NCI-H1930 (cell line): ENCODE measurements at regions not wholly inside any gene's neighbourhood (a gene's known extent, or its start where the extent isn't known, plus 50 kb on each side); places are given as distances from the start of the nearest gene placed in this dataset.
A peak's percentile ranks its signal among the peaks of the same experiment; 100 is the strongest.

Experiments
- DNase-seq, 2 experiments: peaks; one replicate each; lab custom pipeline; 2025; lab: John Stamatoyannopoulos, UW

- DNase-seq: no peak
Observed at GRCh38 chr10:120282846-120283492, 174.1 kb upstream of the PLPP4 start.

DNA sequence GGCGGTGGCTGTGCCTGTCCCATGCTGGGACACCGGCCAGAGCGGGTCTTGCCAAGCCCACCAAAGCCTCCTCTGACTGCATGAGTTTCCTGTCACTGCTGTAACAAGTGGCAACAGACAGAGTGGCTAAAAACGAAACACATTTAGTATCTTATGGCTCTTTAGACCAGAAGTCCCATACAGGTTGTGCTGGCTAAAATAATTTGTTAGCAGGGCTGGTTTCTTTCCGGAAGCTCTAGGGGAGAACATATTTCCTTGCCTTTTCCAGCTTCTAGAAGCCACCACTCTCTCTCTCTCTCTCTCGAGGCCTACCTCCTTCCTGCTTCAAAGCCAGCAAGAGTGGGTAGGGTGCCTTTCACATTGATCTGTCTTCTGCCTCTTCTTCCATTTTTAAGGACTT lies 171.6 kb upstream of the PLPP4 start:
- DNase-seq: no peak

DNA sequence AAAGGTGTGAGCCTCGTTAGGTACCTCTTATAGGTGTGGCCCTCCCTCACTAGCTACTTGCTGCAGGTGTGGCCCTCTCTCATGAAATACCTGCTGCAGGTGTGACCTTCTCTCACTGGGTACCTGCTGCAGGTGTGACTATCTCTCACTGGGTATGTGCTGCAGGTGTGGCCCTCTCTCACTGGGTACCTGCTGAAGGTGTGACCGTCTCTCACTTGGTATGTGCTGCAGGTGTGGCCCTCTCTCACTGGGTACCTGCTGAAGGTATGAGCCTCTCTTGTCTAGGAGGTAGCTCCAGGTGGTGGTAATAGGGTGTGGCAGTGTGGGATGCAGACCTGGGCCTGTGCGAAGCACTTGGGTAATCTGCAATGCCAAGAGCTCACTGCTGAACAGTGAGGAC lies 170.7 kb upstream of the PLPP4 start:
- no peak for DNase-seq

DNA sequence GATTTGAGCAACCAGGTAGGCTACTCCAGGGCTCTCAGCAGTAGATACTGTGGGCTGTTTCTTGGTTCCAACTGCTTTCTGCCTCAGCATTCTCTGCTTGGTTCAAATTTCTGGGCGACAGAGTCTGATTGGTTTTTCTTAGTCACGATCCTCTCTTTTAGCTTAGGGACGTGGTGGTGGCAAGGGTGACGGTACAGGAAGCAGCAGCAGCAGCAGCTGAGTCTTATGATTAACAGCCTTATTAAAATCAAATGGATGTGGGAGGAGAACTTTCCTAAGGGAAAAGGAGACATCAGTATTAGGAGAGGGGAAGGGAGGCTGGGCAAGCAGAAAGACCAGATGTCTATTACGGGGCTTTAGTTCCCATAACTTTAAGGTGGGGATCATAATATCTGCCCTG lies 156.5 kb upstream of the PLPP4 start:
- DNase-seq: no peak

DNA sequence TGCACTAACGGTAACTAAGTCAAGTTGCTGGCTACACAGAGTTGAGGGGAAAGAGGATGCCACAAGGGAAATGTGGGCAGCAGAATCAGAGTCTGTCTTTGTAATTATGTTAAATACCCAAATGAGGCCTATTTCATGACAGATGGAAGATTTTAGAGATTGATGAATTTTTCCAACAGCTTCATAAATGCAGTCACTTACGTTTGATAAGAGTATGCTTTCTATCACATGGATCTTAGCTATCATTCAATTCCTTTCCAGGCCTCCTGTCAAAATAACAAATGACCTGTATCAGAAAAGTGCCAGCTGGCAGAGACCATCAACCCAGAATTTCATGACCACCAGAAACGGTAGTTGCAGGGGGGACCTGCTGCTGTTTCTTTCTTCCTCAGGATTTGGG lies 148.4 kb upstream of the PLPP4 start:
- DNase-seq: no peak

- DNase-seq: no peak
Observed at GRCh38 chr10:120313715-120314114, 143.3 kb upstream of the PLPP4 start.

DNA sequence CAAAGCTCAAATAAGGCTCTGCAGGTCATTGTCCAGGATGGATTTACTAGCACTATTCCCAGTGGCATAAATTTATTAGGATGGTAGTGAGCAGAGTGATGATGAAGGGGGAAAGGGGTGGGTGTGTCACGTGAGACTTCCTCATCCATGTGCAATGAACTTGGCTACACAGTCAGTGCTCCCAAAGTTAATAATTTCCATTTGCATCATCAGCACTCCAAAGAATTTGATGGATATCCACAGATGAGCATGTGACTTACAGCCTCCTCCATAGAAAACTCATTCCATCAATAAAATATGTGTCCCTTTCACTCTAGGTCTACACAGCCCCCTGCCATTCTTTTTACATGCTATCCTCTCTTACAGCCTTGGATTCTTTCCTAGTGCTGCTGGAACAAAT lies 142.6 kb upstream of the PLPP4 start:
- no peak for DNase-seq

- no peak for DNase-seq
Observed at GRCh38 chr10:120318862-120319261, 138.2 kb upstream of the PLPP4 start.

- no peak for DNase-seq
Observed at GRCh38 chr10:120327675-120328074, 129.4 kb upstream of the PLPP4 start.

- DNase-seq: no peak
Observed at GRCh38 chr10:120328647-120329046, 128.4 kb upstream of the PLPP4 start.

GRCh38 chr10:120335553-120335952 lies 121.5 kb upstream of the PLPP4 start:
- DNase-seq: no peak

GRCh38 chr10:120336306-120336910 lies 120.6 kb upstream of the PLPP4 start:
- no peak for DNase-seq

DNA sequence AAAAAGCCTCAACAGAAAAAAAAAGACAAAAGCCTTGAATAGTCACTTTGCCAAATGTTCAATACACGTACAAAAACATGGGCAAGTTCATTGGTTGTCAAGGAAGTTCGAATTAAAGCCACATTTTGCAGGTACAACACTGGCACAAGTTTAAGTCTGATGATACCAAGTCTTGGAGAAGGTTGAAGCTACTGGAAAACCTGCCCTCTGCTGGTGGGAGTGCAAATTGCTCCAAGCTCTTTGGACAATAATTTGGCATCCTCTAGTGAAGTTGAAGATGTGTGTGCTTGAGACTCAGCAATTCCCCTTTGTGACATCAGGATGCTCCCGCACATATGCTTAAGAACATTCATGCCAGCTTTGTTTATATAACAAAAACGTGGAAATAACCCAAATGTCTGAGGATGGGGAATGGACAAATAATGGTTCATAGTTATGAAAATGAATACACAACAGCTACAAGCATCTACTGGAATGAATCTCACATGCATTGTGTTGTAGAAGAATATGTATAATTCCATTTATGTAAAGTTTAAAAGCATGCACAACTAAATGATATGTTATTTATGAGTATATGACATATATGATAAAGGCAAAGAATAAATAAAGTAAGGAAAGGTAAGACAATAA lies 120.0 kb upstream of the PLPP4 start:
- DNase-seq: peak in 1 of 2 experiments; percentile 12

DNA sequence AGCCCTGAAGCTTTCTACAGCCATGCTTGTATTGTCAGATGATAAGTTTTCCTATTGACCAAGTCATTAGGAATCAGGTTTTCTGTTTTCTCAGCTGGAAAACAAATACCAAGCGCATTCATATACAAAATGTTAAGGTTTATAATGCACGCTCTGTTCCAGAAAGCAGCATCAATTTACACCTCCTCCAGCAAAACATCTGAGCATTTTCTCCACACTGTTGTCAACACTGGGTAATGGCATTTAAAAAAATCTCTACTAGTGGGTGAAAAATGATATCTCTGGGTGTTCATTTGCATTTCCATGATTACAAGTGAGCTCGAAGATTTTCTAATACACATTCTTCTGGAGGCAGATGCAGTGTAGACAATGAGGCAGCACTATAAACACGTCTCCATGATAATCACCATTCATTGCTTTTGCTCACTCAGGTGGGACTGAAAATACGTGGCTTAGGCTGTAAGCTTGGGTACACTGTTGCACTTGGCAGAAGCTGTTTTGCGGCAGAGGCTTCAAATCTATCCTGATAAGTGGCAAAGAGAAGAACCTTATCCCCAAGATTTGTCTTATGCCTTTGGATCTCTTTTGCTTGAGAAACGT lies 114.8 kb upstream of the PLPP4 start:
- DNase-seq: no peak

GRCh38 chr10:120345186-120345585 lies 111.8 kb upstream of the PLPP4 start:
- DNase-seq: no peak

DNA sequence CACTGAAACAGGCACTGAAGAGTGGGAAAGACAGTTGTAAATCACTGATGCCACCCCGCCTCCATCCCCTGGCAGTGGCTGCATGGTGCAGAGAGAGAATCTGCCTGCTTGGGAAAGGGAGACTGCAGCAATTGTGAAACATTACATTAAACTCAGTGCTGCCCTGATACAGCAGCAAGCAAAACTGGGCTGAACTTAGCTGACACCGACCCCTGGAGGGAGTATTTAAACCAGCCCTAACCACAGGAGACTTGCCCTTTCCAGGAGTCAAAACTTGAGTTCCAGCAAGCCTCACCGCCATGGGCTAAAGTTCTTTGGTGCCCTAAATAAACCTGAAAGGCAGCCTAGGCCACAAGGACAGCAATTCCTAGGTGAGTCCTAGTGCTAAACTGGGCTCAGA lies 109.4 kb upstream of the PLPP4 start:
- no peak for DNase-seq

DNA sequence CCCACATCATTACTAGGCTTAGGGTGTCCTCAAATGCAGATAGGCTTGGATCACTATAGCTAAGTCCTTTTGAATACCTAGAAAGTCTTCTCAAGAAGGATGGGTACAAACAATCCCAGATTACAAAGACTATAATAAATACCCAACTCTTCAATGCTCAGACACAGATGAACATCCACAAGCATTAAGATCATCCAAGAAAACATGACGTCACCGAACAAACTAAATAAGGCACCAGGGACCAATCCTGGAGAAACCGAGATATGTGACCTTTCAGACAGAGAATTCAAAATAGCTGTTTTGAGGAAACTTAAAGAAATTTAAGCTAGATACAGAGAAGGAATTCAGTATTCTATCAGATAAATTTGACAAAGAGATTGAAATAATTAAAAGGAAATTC lies 108.0 kb upstream of the PLPP4 start:
- no peak for DNase-seq

GRCh38 chr10:120355425-120355824 lies 101.6 kb upstream of the PLPP4 start:
- DNase-seq: no peak

DNA sequence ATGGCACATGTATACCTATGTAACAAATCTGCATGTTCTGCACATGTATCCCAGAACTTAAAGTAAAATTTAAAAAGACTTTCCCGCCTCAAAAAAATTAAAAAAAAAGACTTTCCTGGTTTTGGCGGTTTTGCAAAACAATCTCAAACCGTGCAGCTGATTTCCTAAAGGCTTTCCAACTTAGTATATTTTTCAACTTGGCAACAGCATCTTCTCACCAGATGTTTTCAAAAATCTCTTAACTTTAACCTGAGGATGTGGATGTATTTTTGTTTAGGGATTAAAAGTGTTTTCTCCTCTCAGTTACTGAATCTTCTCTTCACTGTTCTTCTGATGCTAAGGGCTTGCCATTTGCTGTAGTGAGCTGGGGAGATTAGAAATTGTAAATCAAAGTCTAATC lies 96.5 kb upstream of the PLPP4 start:
- DNase-seq: no peak

DNA sequence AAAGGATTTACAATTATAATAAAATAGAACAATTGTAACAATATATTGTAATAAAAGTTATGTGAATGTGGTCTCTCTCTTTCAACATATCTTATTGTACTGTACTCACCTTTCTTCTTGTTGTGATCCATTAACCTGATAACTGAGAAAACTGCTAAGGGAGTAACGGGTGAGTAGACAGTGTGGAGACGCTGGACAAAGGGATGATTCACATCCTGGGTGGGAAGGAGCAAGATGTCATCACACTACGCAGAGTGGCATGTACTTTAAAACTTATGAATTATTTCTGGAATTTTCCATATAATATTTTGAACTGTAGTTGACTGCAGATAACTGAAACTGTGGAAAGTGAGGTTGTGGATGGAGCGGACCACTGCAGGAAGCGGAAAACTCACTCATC lies 91.2 kb upstream of the PLPP4 start:
- no peak for DNase-seq

DNA sequence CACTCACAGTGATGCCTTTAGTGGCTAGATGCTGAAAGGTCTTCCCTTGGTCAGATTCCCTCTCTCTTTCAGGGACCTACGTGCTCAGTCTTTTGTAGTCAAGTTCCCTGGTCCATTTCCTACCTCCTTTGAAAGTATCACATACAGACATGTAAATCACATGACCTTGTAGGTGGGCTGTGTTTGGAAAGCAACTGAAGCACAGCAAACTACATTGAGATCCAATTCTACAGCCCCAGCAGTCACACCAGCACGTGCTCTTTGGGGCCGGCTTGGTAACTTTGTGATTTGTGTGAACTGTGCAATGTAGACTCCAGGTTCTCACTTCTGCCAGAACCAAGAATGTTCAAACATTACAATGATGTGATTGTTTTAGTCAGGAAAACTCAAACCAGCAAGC lies 89.7 kb upstream of the PLPP4 start:
- no peak for DNase-seq

DNA sequence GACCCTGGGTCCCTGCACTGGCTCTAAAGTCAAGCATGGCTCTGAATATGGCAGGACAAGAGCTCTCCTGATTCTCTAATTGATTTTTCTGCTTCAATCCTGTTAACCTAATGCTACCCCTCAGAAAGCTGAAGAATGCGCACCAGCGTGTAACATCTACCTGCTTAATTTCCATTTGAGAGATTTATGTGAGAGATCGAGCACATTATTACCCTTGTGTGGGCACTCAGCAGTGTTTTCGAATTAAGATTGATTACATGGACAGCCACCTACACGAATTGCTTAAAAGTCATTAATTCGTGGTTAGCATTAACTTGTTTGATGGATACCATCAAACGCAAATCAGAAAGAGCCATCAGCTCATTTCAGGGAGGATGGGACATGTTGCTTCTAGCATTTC lies 88.7 kb upstream of the PLPP4 start:
- no peak for DNase-seq

- DNase-seq: no peak
Observed at GRCh38 chr10:120368927-120369326, 88.1 kb upstream of the PLPP4 start.
